Stimulated activated CD4-positive, alpha-beta T cell treated with anti-CD3 and anti-CD28 coated beads, Interleukin-2, amount 100 ng/mL, for 48 hours (primary cell): ENCODE measurements at regions not wholly inside any gene's neighbourhood (a gene's known extent, or its start where the extent isn't known, plus 50 kb on each side); places are given as distances from the start of the nearest gene placed in this dataset.

Source experiments
- DNase-seq, 2 donors: peaks; one replicate each; pipeline ENCODE4 v3.0.0-alpha.2; 2020

DNA sequence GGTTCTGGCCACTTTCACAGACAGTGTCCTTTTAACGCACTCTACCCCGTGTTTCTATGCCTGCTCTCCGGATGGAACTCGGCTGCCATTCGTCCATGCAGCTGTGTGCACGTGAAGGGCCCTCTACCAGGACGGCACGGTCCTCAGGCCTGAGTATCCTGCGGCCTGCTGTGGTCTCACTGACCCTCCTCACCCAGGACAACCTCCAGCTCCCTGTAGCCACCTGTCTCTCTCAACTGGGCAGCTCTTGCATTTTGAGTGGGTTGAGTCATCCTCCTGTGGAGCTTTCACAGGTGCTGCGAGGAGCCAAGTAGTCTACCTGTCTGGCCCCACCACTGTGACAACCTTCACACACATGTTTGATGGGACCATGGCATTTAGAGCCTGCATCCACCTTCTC lies 321.7 kb upstream of the TSHZ3 start:
- no peak for DNase-seq

DNA sequence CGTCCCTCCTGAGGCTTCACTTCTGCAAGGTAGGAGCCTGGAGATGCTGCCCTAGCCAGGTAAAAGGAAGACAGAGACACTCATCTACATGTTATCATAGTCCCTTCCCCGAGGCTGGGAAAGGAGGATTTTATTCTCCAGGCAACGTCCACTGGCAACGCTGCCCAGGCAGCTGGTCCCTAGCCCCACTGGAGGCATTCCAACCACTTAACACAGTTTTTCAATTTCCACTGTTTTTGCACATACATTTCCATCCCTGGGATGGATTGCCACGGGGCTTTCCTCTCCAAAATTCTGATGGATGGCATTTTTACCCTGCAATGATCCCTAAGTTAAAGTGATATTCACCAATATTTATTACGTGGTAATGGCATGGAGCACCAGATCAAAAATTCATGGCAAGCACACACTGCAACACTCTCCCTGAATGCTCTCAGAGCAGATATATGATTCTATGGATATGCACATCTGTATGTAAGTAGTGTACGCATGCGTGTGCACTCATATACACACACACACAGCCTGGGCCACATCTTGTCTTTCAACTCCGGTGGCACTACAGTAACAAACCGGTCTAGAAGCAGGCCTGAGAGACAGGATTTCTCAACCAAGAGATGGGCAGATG lies 322.3 kb upstream of the TSHZ3 start:
- no peak for DNase-seq

GRCh38 chr19:31674503-31675192 lies 325.4 kb upstream of the TSHZ3 start:
- DNase-seq = no peak

DNA sequence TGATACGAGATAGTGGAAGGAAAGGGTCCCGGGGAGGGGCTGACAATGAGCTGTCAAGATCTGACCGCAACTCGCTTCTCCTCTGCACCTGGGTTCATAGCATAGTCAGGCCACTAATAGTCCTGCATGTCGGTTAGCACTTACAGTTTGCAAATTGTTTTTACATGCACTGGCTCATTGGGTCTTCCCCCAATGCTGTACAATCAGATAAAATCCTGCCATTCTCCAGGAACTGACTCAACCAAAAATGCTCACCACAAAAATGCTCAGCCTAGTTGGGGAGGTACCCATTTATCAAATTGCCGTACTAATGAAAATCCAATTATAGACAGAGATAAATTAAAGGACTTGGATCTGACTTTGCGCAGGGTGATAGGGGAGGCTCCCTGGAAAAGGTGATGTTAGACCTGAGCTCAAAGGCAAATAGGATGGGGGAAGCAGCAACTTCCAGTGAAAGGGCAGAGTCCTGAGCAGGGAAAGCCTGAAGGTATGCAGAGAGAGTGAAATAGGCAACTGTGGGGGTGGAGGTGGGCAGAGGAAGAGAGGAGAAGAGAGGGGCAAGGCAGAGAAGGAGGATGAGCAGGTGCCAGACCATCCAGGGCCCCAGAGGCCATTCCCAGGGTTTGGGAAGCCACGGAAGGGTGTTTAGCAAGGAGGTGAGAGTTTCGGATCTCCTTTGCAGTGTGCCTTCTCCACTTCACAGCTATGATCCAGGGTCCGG lies 326.1 kb upstream of the TSHZ3 start:
- DNase-seq = no peak

DNA sequence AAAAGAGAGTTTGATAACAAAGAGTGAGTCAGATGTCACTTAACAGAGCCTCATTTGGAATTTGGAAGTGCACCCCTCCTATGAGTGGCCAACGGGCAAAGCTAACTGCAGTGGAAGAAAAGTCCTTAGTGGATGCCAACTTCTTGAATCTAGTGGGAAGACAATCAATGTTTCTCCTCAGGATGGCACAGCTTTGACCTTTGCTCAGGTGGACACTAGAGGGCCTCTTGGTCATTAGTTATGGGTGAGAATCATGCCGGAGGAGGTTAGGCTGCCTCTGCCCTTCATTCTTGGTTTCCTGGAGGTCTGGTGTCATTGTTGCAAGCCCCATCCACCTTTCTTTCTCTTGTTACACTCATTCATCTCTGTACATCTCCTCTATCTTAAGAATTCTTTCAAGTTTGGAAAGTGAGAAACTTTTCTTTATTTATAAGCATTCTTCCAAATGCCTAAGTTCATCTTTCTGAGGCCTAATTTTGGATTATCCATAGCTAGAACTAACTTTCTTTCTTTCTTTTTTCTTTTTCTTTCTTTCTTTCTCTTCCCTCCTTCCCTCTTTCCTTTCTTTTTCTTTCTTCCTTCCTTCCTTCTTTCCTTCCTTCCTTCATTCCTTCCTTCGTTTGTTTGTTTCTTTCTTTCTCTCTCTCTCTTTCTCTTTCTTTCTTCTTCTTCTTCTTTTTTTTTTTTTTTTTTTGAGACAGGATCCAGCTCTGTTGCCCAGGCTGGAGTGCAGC lies 327.2 kb upstream of the TSHZ3 start:
- DNase-seq = no peak

GRCh38 chr19:31678421-31678820 lies 329.2 kb upstream of the TSHZ3 start:
- DNase-seq = no peak

- no peak for DNase-seq
These were observed 331.9 kb upstream of the TSHZ3 start for GRCh38 chr19:31681121-31681520.

DNA sequence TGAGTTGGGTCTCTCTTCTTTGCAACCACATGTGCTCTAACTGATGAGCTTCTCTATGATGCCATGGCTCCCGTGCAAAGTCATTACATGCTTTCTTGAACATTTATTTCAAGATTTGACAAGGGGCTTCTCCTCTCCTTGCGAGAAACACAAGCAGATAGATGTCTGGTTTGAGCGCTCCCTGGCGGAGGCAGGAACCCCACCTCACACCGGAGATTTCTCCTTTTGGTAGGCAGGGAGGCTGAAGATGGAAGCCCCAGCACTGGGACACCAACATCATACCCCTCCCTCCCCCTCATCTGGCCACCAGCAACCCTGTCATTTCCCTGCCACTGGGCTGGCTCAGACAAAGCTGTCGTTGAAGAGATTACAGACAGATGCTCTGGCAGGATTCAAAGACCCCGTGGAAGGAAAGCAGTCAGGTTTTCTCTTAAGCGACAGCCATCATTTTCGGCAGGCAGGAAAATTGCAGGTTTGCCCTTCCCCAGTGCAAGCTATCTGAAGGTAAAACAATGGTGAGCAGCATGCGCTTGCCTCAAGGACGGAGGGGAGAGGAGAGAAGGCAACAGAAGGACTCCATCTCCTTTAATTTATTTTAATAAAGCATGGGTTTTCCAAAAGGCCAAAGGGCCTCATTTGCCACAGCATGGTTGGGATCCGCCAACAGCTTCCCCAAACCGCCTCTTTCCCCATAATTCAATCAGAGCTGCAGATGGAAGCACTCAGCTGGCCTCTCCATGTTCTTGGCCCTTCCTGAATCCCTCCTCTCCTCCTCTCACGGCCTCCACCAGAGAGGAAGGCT lies 344.1 kb upstream of the TSHZ3 start:
- DNase-seq = no peak

GRCh38 chr19:31693933-31694269 lies 344.7 kb upstream of the TSHZ3 start:
- no peak for DNase-seq

- no peak for DNase-seq
These were observed 345.5 kb upstream of the TSHZ3 start for GRCh38 chr19:31694761-31695160.

DNA sequence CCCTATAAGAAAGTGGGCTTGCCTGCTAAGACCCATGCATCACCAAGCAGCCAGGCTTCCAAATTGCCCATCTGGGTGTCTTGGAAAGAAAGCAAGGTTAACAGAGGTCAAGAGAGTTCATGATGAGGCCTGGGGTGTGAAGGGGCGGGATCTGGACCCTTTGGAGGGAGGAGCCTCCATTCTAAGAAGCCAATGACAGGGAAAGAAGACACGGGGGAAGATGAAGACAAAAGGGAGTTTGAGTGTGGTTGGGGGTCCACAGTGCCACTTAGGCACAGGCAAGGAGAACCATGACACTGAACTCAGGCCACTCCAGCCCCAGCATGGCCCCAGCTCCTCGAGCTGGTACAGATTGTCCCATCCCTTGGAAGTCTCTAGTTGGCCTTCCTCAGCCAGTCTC lies 350.2 kb upstream of the TSHZ3 start:
- no peak for DNase-seq

DNA sequence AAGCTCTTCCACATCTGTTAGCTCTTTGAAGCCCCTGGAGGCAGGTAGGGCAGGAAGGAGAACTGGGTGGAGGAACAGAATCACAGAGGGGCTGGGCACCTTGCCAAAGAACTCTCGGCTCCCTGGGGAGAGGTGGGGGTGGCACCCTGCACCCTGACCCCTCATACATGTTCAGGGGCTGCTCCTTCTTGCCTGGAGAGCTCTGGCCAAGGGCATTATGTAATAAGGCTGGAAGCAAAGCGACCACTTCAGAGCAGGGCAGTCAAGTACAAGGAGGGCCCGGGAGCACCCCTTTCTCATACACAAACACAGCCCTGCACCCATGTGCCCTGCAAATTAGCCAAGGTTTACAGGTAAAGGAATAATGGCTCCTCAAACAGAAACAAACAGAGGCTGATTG lies 351.9 kb upstream of the TSHZ3 start:
- no peak for DNase-seq

DNA sequence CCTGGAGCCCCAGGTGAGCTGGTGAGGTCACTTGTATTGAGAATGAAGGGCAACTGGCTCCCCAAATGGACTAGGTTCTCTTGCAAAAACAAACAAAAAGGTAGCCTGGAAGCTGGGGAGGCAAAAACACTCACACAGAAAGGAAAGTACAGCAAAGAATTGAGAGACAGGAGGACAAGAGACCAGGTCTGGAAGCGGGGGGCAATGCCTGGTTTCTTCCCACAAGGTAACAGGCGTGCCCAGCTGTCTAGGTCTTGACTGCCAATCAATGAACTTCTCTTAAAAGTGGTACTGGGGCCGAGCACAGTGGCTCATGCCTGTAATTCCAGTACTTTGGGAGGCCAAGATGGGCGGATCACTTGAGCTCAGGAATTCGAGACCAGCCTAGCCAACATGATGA lies 356.4 kb upstream of the TSHZ3 start:
- DNase-seq = no peak

DNA sequence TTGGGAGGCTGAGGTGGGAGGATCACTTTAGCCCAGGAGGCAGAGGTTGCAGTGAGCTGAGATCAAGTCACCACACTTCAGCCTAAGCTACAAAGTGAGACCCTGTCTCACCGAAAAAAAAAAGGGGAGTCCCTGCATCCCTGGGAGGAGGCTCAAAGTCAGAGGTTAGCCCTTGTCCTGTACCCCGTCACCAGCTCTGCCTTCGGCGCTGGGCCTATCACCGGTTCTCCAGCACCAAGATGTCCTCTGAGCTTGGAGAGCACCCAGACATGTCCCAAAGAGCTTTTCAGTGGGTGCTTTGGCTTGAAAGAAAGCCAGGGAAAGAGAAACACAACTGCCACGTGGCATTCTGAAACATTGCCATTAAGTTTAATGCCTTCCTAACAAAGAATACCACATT lies 356.9 kb upstream of the TSHZ3 start:
- no peak for DNase-seq

- no peak for DNase-seq
These were observed 357.7 kb upstream of the TSHZ3 start for GRCh38 chr19:31706691-31707620.

GRCh38 chr19:31708520-31708919 lies 359.3 kb upstream of the TSHZ3 start:
- no peak for DNase-seq

GRCh38 chr19:31709476-31709875 lies 360.2 kb upstream of the TSHZ3 start:
- no peak for DNase-seq

- DNase-seq = no peak
These were observed 366.2 kb upstream of the TSHZ3 start for GRCh38 chr19:31715249-31715945.

DNA sequence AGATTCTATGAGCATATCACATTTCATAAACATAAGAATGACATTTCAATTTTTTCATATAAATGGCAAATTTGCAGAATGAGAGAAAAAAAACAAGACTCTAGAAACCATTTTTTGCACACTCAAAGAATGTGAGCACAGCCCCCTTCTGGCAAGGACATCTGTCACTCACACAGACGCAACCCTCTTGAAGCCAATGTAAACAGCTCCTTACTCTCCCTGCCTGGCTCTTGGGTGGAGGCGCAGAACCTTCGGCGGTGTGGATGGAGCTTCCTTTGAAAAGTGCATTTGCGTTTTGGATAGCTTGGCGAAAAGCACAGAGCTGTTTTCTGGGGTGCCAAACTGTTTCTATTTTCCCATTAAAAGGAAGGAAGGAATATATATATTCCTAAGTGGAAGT lies 367.6 kb upstream of the TSHZ3 start:
- DNase-seq = no peak

- DNase-seq = no peak
These were observed 368.2 kb upstream of the TSHZ3 start for GRCh38 chr19:31717269-31717923.

GRCh38 chr19:31718032-31718431 lies 368.8 kb upstream of the TSHZ3 start:
- no peak for DNase-seq
